ENCODE measurements at regions not wholly inside any gene's neighbourhood (a gene's known extent, or its start where the extent isn't known, plus 50 kb on each side); places are given as distances from the start of the nearest gene placed in this dataset.

GRCh38 chr3:65202395-65202794, 514.6 kb upstream of the ADAMTS9 start:
- TF ChIP-seq CTCF (IDR thresholded peaks at IDR 0.05; ENCODE audit: insufficient read depth, low read length), result no peak
- DNase-seq (ENCODE audit: low read depth), result no peak

GRCh38 chr3:65201926-65202325, 514.1 kb upstream of the ADAMTS9 start:
- TF ChIP-seq CTCF (IDR thresholded peaks at IDR 0.05; ENCODE audit: insufficient read depth, low read length), result no peak
- no peak for DNase-seq (ENCODE audit: low read depth)
- H3K4me3 ChIP-seq (ENCODE audit: low read depth, low read length), result no peak overlapping the region

More at GRCh38 chr3:65202395-65202794, 514.6 kb upstream of the ADAMTS9 start:
- H3K4me3 ChIP-seq (ENCODE audit: low read depth, low read length), result no peak overlapping the region

GRCh38 chr3:65200310-65200970, 512.6 kb upstream of the ADAMTS9 start:
- no peak for TF ChIP-seq CTCF (IDR thresholded peaks at IDR 0.05; ENCODE audit: insufficient read depth, low read length)
- H3K4me3 ChIP-seq (ENCODE audit: low read depth, low read length), result no peak overlapping the region
- no peak for DNase-seq (ENCODE audit: low read depth)

GRCh38 chr3:65196663-65197062, 508.9 kb upstream of the ADAMTS9 start:
- H3K4me3 ChIP-seq (ENCODE audit: low read depth, low read length), result no peak overlapping the region
- DNase-seq (ENCODE audit: low read depth), result no peak
- TF ChIP-seq CTCF (IDR thresholded peaks at IDR 0.05; ENCODE audit: insufficient read depth, low read length), result no peak

- no peak for TF ChIP-seq CTCF (IDR thresholded peaks at IDR 0.05; ENCODE audit: insufficient read depth, low read length)
- no peak for DNase-seq (ENCODE audit: low read depth)
- H3K4me3 ChIP-seq (ENCODE audit: low read depth, low read length), result no peak overlapping the region
These were observed 507.6 kb upstream of the ADAMTS9 start for GRCh38 chr3:65195211-65196006.

GRCh38 chr3:65194744-65195143, 506.9 kb upstream of the ADAMTS9 start:
- no peak for DNase-seq (ENCODE audit: low read depth)
- no peak overlapping the region for H3K4me3 ChIP-seq (ENCODE audit: low read depth, low read length)
- TF ChIP-seq CTCF (IDR thresholded peaks at IDR 0.05; ENCODE audit: insufficient read depth, low read length), result no peak

Data from fibroblast of the aortic adventitia (primary cell).